ENCODE measurements at regions not wholly inside any gene's neighbourhood (a gene's known extent, or its start where the extent isn't known, plus 50 kb on each side); places are given as distances from the start of the nearest gene placed in this dataset.

GRCh38 chr13:91216928-91217700, 130.4 kb upstream of the MIR17HG start:
- DNase-seq: no peak

GRCh38 chr13:91219201-91219600, 128.3 kb upstream of the MIR17HG start:
- no peak for TF ChIP-seq POLR2A (IDR thresholded peaks at IDR 0.05; ENCODE audit: low read length)
- no peak for DNase-seq

More at GRCh38 chr13:91216928-91217700, 130.4 kb upstream of the MIR17HG start:
- TF ChIP-seq POLR2A (IDR thresholded peaks at IDR 0.05; ENCODE audit: low read length) (no peak), GATA1 (IDR thresholded peaks at IDR 0.05; ENCODE audit: low read depth, low read length) (no peak)

- DNase-seq: no peak
- TF ChIP-seq POLR2A (IDR thresholded peaks at IDR 0.05; ENCODE audit: low read length) (no peak), GATA1 (IDR thresholded peaks at IDR 0.05; ENCODE audit: low read depth, low read length) (no peak)
Measured at GRCh38 chr13:91220872-91221271, 126.6 kb upstream of the MIR17HG start.

- TF ChIP-seq POLR2A (IDR thresholded peaks at IDR 0.05; ENCODE audit: low read length) (no peak), GATA1 (IDR thresholded peaks at IDR 0.05; ENCODE audit: low read depth, low read length) (no peak)
- DNase-seq: no peak
Measured at GRCh38 chr13:91228108-91228507, 119.4 kb upstream of the MIR17HG start.

GRCh38 chr13:91228940-91229339, 118.5 kb upstream of the MIR17HG start:
- no peak for DNase-seq
- no peak for TF ChIP-seq GATA1 (IDR thresholded peaks at IDR 0.05; ENCODE audit: low read depth, low read length)
- no peak for TF ChIP-seq POLR2A (IDR thresholded peaks at IDR 0.05; ENCODE audit: low read length)

GRCh38 chr13:91232716-91233115, 114.8 kb upstream of the MIR17HG start:
- DNase-seq: no peak
- TF ChIP-seq POLR2A (IDR thresholded peaks at IDR 0.05; ENCODE audit: low read length) (no peak), GATA1 (IDR thresholded peaks at IDR 0.05; ENCODE audit: low read depth, low read length) (no peak)

GRCh38 chr13:91233291-91233690, 114.2 kb upstream of the MIR17HG start:
- TF ChIP-seq POLR2A (IDR thresholded peaks at IDR 0.05; ENCODE audit: low read length): no peak
- TF ChIP-seq GATA1 (IDR thresholded peaks at IDR 0.05; ENCODE audit: low read depth, low read length): no peak
- no peak for DNase-seq

- no peak for DNase-seq
- TF ChIP-seq POLR2A (IDR thresholded peaks at IDR 0.05; ENCODE audit: low read length): no peak
- TF ChIP-seq GATA1 (IDR thresholded peaks at IDR 0.05; ENCODE audit: low read depth, low read length): no peak
Measured at GRCh38 chr13:91236182-91236581, 111.3 kb upstream of the MIR17HG start.

GRCh38 chr13:91236921-91237320, 110.6 kb upstream of the MIR17HG start:
- no peak for TF ChIP-seq GATA1 (IDR thresholded peaks at IDR 0.05; ENCODE audit: low read depth, low read length)
- no peak for TF ChIP-seq POLR2A (IDR thresholded peaks at IDR 0.05; ENCODE audit: low read length)
- DNase-seq: no peak

GRCh38 chr13:91238036-91238435, 109.5 kb upstream of the MIR17HG start:
- TF ChIP-seq POLR2A (IDR thresholded peaks at IDR 0.05; ENCODE audit: low read length): no peak
- TF ChIP-seq GATA1 (IDR thresholded peaks at IDR 0.05; ENCODE audit: low read depth, low read length): no peak
- DNase-seq: no peak

- TF ChIP-seq GATA1 (IDR thresholded peaks at IDR 0.05; ENCODE audit: low read depth, low read length): no peak
- no peak for TF ChIP-seq POLR2A (IDR thresholded peaks at IDR 0.05; ENCODE audit: low read length)
- DNase-seq: no peak
Measured at GRCh38 chr13:91240341-91240740, 107.1 kb upstream of the MIR17HG start.

GRCh38 chr13:91241221-91241933, 106.1 kb upstream of the MIR17HG start:
- TF ChIP-seq POLR2A (IDR thresholded peaks at IDR 0.05; ENCODE audit: low read length): no peak
- no peak for TF ChIP-seq GATA1 (IDR thresholded peaks at IDR 0.05; ENCODE audit: low read depth, low read length)
- no peak for DNase-seq

GRCh38 chr13:91242652-91243051, 104.8 kb upstream of the MIR17HG start:
- DNase-seq: no peak
- TF ChIP-seq POLR2A (IDR thresholded peaks at IDR 0.05; ENCODE audit: low read length) (no peak), GATA1 (IDR thresholded peaks at IDR 0.05; ENCODE audit: low read depth, low read length) (no peak)

- no peak for TF ChIP-seq GATA1 (IDR thresholded peaks at IDR 0.05; ENCODE audit: low read depth, low read length)
- no peak for TF ChIP-seq POLR2A (IDR thresholded peaks at IDR 0.05; ENCODE audit: low read length)
- peak in 1 of 2 experiments; percentile 1 for DNase-seq
Measured at GRCh38 chr13:91245288-91245687, 102.2 kb upstream of the MIR17HG start.

- DNase-seq: no peak
Measured at GRCh38 chr13:91247768-91248167, 99.7 kb upstream of the MIR17HG start.

More at GRCh38 chr13:91247768-91248167, 99.7 kb upstream of the MIR17HG start:
- TF ChIP-seq POLR2A (IDR thresholded peaks at IDR 0.05; ENCODE audit: low read length) (no peak), GATA1 (IDR thresholded peaks at IDR 0.05; ENCODE audit: low read depth, low read length) (no peak)

Measured in erythroblast (primary cell).